HEK293T (cell line): ENCODE measurements at regions not wholly inside any gene's neighbourhood (a gene's known extent, or its start where the extent isn't known, plus 50 kb on each side); places are given as distances from the start of the nearest gene placed in this dataset.
"Not testable (repeated sequence)": the region's sequence is repeated elsewhere in the genome, so short reads cannot be mapped to it uniquely, and the experiment has no call there.

Source experiments
- CTCF ChIA-PET: fragments of 350-600 bp; formaldehyde crosslinking; extraction: SDS; loops from one replicate; lab custom pipeline; 2021; ENCODE audit warnings: antibody characterized with exemption, inconsistent platforms; lab: Yijun Ruan, JAX
- POLR2A ChIA-PET: fragments of 350-600 bp; formaldehyde crosslinking; extraction: SDS; loops from one replicate; lab custom pipeline; 2020; ENCODE audit warnings: antibody characterized with exemption, inconsistent platforms; lab: Yijun Ruan, JAX
- DNase-seq: peaks from one replicate; pipeline ENCODE4 v3.0.0; 2012; ENCODE audit warnings: mixed read lengths; ENCODE audit errors: extremely low spot score
- ARNT ChIP-seq: fragments of 450-650 bp; IDR thresholded peaks from 2 replicates; pipeline ENCODE4 v1.6.1; 2017; ENCODE audit warnings: mild to moderate bottlenecking
- BHLHE40 ChIP-seq: fragments of 450-650 bp; IDR thresholded peaks from 2 replicates; pipeline ENCODE4 v1.6.1; 2016; ENCODE audit warnings: mild to moderate bottlenecking, moderate library complexity, borderline replicate concordance
- CTBP1 ChIP-seq: fragments of 450-650 bp; IDR thresholded peaks from 2 replicates; pipeline ENCODE4 v1.6.1; 2016; ENCODE audit warnings: borderline replicate concordance
- ELF4 ChIP-seq: fragments of 450-650 bp; IDR thresholded peaks from 2 replicates; pipeline ENCODE4 v1.6.1; 2017; ENCODE audit warnings: antibody characterized with exemption
- FOXA1 ChIP-seq: fragments of 450-650 bp; IDR thresholded peaks from 2 replicates; pipeline ENCODE4 v1.6.1; 2016; ENCODE audit warnings: mild to moderate bottlenecking
- FOXK2 ChIP-seq: fragments of 450-650 bp; IDR thresholded peaks from 2 replicates; pipeline ENCODE4 v1.6.1; 2016; ENCODE audit warnings: mild to moderate bottlenecking
- FOXM1 ChIP-seq: fragments of 450-650 bp; IDR thresholded peaks from 2 replicates; pipeline ENCODE4 v1.6.1; 2017; ENCODE audit warnings: mild to moderate bottlenecking, borderline replicate concordance
- HDGF ChIP-seq: fragments of 450-650 bp; IDR thresholded peaks from 2 replicates; pipeline ENCODE4 v1.6.1; 2017; ENCODE audit warnings: antibody characterized with exemption, borderline replicate concordance
- L3MBTL2 ChIP-seq: fragments of 450-650 bp; conservative IDR thresholded peaks from 2 replicates; pipeline ENCODE4 v1.6.1; 2016; ENCODE audit warnings: mild to moderate bottlenecking
- LEF1 ChIP-seq: fragments of 450-650 bp; IDR thresholded peaks from 2 replicates; pipeline ENCODE4 v1.6.1; 2017; ENCODE audit warnings: mild to moderate bottlenecking, borderline replicate concordance
- NFRKB ChIP-seq: fragments of 450-650 bp; IDR thresholded peaks from 2 replicates; pipeline ENCODE4 v1.6.1; 2016; ENCODE audit warnings: mild to moderate bottlenecking, moderate library complexity
- PKNOX1 ChIP-seq: fragments of 450-650 bp; IDR thresholded peaks from 2 replicates; pipeline ENCODE4 v1.6.1; 2016
- SP1 ChIP-seq: fragments of 450-650 bp; IDR thresholded peaks from 2 replicates; pipeline ENCODE4 v1.6.1; 2017
- SUZ12 ChIP-seq: fragments of 450-650 bp; IDR thresholded peaks from 2 replicates; pipeline ENCODE4 v1.6.1; 2016; ENCODE audit warnings: mild to moderate bottlenecking
- TARDBP ChIP-seq: fragments of 450-650 bp; IDR thresholded peaks from 2 replicates; pipeline ENCODE4 v1.6.1; 2016
- ZNF384 ChIP-seq: fragments of 450-650 bp; IDR thresholded peaks from 2 replicates; pipeline ENCODE4 v1.6.1; 2016

- ChIA-PET POLR2A (no interaction called here), CTCF (interaction anchor here (0.7 kb wide), 1 partner anchor 19 kb away, joined by 3 read pairs; no protein-coding TSS in a partner anchor)
- TF ChIP-seq SUZ12 = no peak
- TF ChIP-seq CTBP1 = no peak
- TF ChIP-seq TARDBP = no peak
- no peak for TF ChIP-seq ZNF384
- no peak for TF ChIP-seq BHLHE40
- no peak for TF ChIP-seq SP1
- no peak for TF ChIP-seq FOXK2
- TF ChIP-seq LEF1 = no peak
- TF ChIP-seq NFRKB = no peak
- no peak for TF ChIP-seq L3MBTL2
- TF ChIP-seq ARNT = no peak
- TF ChIP-seq FOXM1 = no peak
- no peak for TF ChIP-seq FOXA1
- no peak for TF ChIP-seq PKNOX1
- TF ChIP-seq HDGF = no peak
- TF ChIP-seq ELF4 = no peak
- DNase-seq = peak; percentile 44
These were observed 76.0 kb downstream of the SPIN4 start for GRCh38 chrX:63275127-63275526.

- TF ChIP-seq ARNT (no peak), CTBP1 (no peak), FOXK2 (no peak), NFRKB (no peak), ELF4 (no peak), PKNOX1 (no peak), LEF1 (no peak), TARDBP (no peak), BHLHE40 (no peak), FOXM1 (no peak), HDGF (no peak), SUZ12 (no peak), ZNF384 (no peak), L3MBTL2 (no peak), FOXA1 (no peak), SP1 (no peak)
- ChIA-PET POLR2A (no interaction called here), CTCF (no interaction called here)
- DNase-seq = no peak
These were observed 80.3 kb downstream of the SPIN4 start for GRCh38 chrX:63270873-63271272.

- TF ChIP-seq CTBP1 = no peak
- TF ChIP-seq L3MBTL2 = no peak
- no peak for TF ChIP-seq TARDBP
- TF ChIP-seq SP1 = no peak
- no peak for TF ChIP-seq ELF4
- TF ChIP-seq PKNOX1 = no peak
- no peak for TF ChIP-seq LEF1
- no peak for TF ChIP-seq ARNT
- no peak for TF ChIP-seq FOXK2
- no peak for TF ChIP-seq FOXA1
- TF ChIP-seq FOXM1 = no peak
- no peak for TF ChIP-seq SUZ12
- no peak for TF ChIP-seq NFRKB
- no peak for TF ChIP-seq BHLHE40
- ChIA-PET CTCF (no interaction called here), POLR2A (no interaction called here)
- DNase-seq = no peak
These were observed 93.0 kb downstream of the SPIN4 start for GRCh38 chrX:63258144-63258543.

GRCh38 chrX:63250253-63250868 is 100.8 kb downstream of the SPIN4 start:
- ChIA-PET CTCF (interaction anchor here (0.7 kb wide), 1 partner anchor 505 kb away, joined by 3 read pairs; no protein-coding TSS in a partner anchor), POLR2A (no interaction called here)
- peak; percentile 36 for DNase-seq
- TF ChIP-seq L3MBTL2 (no peak), CTBP1 (no peak), ZNF384 (no peak), PKNOX1 (no peak), TARDBP (no peak), ARNT (no peak), FOXA1 (no peak), FOXM1 (no peak)

- DNase-seq, CTCF ChIA-PET, POLR2A ChIA-PET: not testable (repeated sequence)
These were observed 108.4 kb downstream of the SPIN4 start for GRCh38 chrX:63242689-63243088.

- POLR2A ChIA-PET, CTCF ChIA-PET, DNase-seq: not testable (repeated sequence)
These were observed 115.2 kb downstream of the SPIN4 start for GRCh38 chrX:63235963-63236362.

- CTCF ChIA-PET, POLR2A ChIA-PET, DNase-seq: not testable (repeated sequence)
These were observed 118.1 kb downstream of the SPIN4 start for GRCh38 chrX:63233013-63233412.

- DNase-seq, POLR2A ChIA-PET, CTCF ChIA-PET: not testable (repeated sequence)
These were observed 132.9 kb downstream of the SPIN4 start for GRCh38 chrX:63218202-63218601.

- POLR2A ChIA-PET, CTCF ChIA-PET, DNase-seq: not testable (repeated sequence)
These were observed 133.6 kb downstream of the SPIN4 start for GRCh38 chrX:63217549-63217948.

GRCh38 chrX:63209645-63210044 is 141.5 kb downstream of the SPIN4 start:
- POLR2A ChIA-PET, DNase-seq, CTCF ChIA-PET: not testable (repeated sequence)

GRCh38 chrX:63209128-63209527 is 142.0 kb downstream of the SPIN4 start:
- CTCF ChIA-PET, POLR2A ChIA-PET, DNase-seq: not testable (repeated sequence)
